ENCODE measurements at regions not wholly inside any gene's neighbourhood (a gene's known extent, or its start where the extent isn't known, plus 50 kb on each side); places are given as distances from the start of the nearest gene placed in this dataset.

DNA sequence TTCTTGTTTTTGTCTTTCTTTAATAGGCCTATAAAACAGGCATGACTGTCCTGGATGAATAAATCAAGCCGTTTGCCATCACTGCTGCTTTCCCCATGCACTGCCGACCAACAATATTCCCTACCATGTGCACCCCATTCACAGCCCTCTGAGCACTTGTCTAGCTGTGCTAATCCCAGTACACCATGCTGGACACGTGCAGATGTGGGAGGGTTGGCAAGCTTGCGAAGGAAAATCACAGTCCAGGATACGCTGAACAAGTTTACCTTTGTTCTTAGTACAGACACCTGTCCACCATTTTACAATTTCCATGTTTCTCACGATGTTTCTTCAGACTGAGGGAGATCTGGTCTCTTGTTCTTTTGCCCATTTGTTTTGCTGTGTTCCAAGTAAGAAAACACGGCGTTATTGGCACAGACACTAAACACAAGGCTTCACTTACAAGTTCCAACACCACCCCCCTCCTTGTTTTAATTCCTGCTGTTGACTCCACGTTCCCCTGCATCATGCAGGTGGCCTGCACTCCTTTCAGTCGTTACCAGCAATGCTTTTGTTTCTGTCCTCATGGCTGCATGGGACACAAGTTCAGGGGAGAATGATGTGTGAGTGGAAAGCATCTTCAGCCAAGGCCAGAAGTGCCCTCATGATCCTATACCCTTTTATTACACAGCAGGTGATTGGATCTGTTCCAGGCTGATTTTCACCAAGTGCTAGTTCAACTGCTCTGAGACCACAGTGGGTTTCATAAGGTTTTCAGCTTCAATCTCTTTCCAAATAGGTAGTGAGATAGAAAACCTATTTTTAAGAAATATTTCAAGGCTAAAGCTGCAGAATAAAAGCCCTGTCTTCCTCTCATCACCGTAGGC lies 608.9 kb downstream of the IRX1 start:
- TF ChIP-seq EP300 (IDR thresholded peaks at IDR 0.05; ENCODE audit: borderline replicate concordance) = no peak
- no peak for TF ChIP-seq TAF1 (IDR thresholded peaks at IDR 0.05; ENCODE audit: low read depth)
- TF ChIP-seq, protein P1, sequence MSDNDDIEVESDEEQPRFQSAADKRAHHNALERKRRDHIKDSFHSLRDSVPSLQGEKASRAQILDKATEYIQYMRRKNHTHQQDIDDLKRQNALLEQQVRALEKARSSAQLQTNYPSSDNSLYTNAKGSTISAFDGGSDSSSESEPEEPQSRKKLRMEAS (IDR thresholded peaks at IDR 0.05) = no peak

Measured in Ishikawa (cell line).